Breast epithelium (tissue), 4 donors: ENCODE measurements at regions not wholly inside any gene's neighbourhood (a gene's known extent, or its start where the extent isn't known, plus 50 kb on each side); places are given as distances from the start of the nearest gene placed in this dataset.
"Not testable (repeated sequence)": the region's sequence is repeated elsewhere in the genome, so short reads cannot be mapped to it uniquely, and the experiment has no call there.

Experiments used
- DNase-seq, 2 donors: peaks; one replicate each; pipeline ENCODE4 v3.0.0-alpha.2; 2019; ENCODE audit warnings: low spot score in 2 of 2
- H3K27ac ChIP-seq, 2 donors: fragments of 200-600 bp; sonication (generic) in 1 of 2; one replicate each; pipeline ENCODE4 v1.5.1; 2016 to 2019; ENCODE audit warnings: mild to moderate bottlenecking in 1 of 2
- H3K27me3 ChIP-seq, 2 donors: fragments of 200-600 bp; sonication (generic) in 1 of 2; one replicate each; pipeline versions ENCODE4 v1.5.1 to v1.6.0; 2017 to 2019; ENCODE audit warnings: control low read depth in 1 of 2, mild to moderate bottlenecking in 1 of 2
- H3K36me3 ChIP-seq: fragments of 200-600 bp; one replicate; pipeline ENCODE4 v1.5.1; 2019
- H3K4me1 ChIP-seq, 2 donors: fragments of 200-600 bp; sonication (generic); one replicate each; pipeline ENCODE4 v1.5.1; 2016 to 2019; ENCODE audit warnings: control low read depth in 1 of 2
- H3K4me3 ChIP-seq, 3 donors: fragments of 200-600 bp; sonication (generic); 1 replicate in 2 of 3; 2 replicates in 1 of 3; pipeline ENCODE4 v1.5.1; 2016 to 2019; ENCODE audit warnings: mild to moderate bottlenecking in 3 of 3, moderate library complexity in 2 of 3
- H3K9me3 ChIP-seq, 2 donors: fragments of 200-600 bp; sonication (generic) in 1 of 2; one replicate each; pipeline ENCODE4 v1.5.1; 2016 to 2019; ENCODE audit warnings: control low read depth in 1 of 2
- POLR2A ChIP-seq: fragments of 450-650 bp; IDR thresholded peaks from one replicate; pipeline ENCODE4 v1.6.1; 2016; ENCODE audit warnings: antibody characterized with exemption, mild to moderate bottlenecking, moderate library complexity
- POLR2AphosphoS5 ChIP-seq, 3 donors: sonication (generic); formaldehyde crosslinking; IDR thresholded peaks; one replicate each; pipeline ENCODE4 v1.6.1; 2017; ENCODE audit warnings: antibody characterized with exemption in 3 of 3
- intact Hi-C: fragments of 100-400 bp; cut with DNase I; formaldehyde crosslinking; loops from one replicate; pipeline ENCODE4 v1.15.1; 2023; ENCODE audit warnings: low total_unique reads
- TF ChIP-seq, protein P1 (sequence below), 3 donors: fragments of 450-650 bp; IDR thresholded peaks; one replicate each; pipeline ENCODE4 v1.5.1; 2016 to 2017; ENCODE audit warnings: antibody characterized with exemption in 3 of 3, mild to moderate bottlenecking in 3 of 3, moderate library complexity in 3 of 3

DNA sequence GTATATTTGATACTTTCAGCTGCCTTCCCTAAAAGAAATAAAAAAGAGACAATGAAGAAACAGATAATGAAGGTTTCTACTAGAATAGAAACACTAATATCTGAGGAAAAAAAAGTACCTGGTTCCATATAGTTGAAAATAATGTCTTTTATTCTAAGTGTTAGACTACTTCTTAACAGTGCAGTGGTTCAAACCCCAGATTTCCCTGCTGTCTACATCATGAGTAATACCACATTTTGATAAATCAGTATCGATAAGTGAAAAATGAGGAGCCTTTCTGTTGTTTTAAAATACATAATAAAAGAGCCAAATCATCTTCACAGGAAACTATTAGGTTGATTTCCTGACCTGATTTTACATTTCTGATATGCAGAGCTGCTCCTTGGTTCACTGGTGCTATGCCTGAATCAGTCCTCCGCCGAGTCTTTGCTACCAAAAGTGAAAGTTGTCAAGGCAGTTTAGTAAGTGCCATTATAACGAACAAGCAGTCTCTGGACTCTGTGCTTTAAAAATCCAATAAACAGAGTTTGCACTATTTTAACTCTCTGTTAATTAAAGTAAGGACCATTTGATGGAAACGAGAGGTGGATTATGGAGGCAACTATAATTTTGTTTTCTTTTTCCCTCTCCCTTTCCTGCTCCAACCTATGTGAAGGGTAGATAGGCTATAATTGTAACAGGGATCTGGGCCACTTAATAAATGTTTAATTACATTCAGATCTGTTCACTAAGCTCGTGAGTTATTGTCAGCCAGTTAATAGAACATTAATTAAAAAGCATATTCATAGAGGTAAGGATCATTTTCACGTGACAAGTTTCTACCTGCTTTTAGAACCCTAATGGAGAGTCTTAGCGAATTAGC, 724.5 kb upstream of the RAG2 start:
- H3K36me3 ChIP-seq: no peaks in the 10 kb centered on the region
- TF ChIP-seq, protein P1, sequence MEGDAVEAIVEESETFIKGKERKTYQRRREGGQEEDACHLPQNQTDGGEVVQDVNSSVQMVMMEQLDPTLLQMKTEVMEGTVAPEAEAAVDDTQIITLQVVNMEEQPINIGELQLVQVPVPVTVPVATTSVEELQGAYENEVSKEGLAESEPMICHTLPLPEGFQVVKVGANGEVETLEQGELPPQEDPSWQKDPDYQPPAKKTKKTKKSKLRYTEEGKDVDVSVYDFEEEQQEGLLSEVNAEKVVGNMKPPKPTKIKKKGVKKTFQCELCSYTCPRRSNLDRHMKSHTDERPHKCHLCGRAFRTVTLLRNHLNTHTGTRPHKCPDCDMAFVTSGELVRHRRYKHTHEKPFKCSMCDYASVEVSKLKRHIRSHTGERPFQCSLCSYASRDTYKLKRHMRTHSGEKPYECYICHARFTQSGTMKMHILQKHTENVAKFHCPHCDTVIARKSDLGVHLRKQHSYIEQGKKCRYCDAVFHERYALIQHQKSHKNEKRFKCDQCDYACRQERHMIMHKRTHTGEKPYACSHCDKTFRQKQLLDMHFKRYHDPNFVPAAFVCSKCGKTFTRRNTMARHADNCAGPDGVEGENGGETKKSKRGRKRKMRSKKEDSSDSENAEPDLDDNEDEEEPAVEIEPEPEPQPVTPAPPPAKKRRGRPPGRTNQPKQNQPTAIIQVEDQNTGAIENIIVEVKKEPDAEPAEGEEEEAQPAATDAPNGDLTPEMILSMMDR (IDR thresholded peaks at IDR 0.05): no peak
- TF ChIP-seq POLR2AphosphoS5 (IDR thresholded peaks at IDR 0.05): no peak
- TF ChIP-seq POLR2A: no peak
- H3K9me3 ChIP-seq: no peaks in the 10 kb centered on the region
- H3K4me1 ChIP-seq: no peaks in the 10 kb centered on the region
- DNase-seq: no peak
- no peak overlapping the region for H3K4me3 ChIP-seq
- intact Hi-C loops: no loop called here
- H3K27ac ChIP-seq: no peak overlapping the region
- H3K27me3 ChIP-seq: no peaks in the 10 kb centered on the region

DNA sequence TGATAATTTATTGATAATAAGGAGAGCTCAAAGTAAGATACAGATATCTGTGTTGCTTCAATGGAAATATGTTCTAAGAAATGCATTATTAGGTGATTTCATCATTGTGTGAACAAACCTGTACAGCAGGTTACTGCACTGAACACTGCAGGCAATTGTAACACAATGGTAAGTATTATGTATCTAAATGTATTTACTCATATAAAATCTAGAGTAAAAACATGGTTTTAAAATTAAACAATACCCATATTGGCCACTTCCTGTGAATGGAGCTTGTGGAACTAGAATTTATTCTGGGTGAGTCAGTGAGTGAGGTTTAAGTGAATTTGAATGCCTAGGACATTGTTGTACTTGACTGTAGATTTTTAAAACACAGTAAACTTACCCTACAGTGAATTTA, 722.9 kb upstream of the RAG2 start:
- Histone ChIP-seq H3K27me3 (no peaks in the 10 kb centered on the region), H3K36me3 (no peaks in the 10 kb centered on the region), H3K4me1 (no peaks in the 10 kb centered on the region), H3K27ac (no peak overlapping the region), H3K9me3 (no peaks in the 10 kb centered on the region), H3K4me3 (no peak overlapping the region)
- TF ChIP-seq, protein P1 (IDR thresholded peaks at IDR 0.05): no peak
- TF ChIP-seq POLR2AphosphoS5 (IDR thresholded peaks at IDR 0.05) (no peak), POLR2A (no peak)
- DNase-seq: no peak
- intact Hi-C loops: no loop called here

DNA sequence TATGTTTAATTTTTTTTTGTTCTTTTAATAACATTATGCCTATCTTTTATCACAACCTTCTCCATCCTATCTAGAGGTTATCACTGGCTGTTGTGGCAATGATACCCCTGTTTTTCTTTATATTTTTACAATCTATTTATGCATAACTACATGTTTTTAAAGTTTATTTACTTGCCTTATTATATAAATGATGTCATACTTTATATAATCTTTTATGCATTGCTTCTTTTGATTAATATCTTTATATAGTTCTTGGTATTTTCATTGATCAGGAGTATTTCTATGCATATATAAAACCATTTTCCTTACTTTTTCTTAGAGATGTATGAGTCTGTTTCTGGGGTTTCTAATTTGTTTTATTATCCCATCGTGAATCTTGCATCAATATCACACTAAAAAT, 719.8 kb upstream of the RAG2 start:
- no peak for DNase-seq
- TF ChIP-seq POLR2AphosphoS5 (IDR thresholded peaks at IDR 0.05): no peak
- no peak for TF ChIP-seq POLR2A
- TF ChIP-seq, protein P1 (IDR thresholded peaks at IDR 0.05): no peak
- Histone ChIP-seq H3K36me3 (no peaks in the 10 kb centered on the region), H3K9me3 (no peaks in the 10 kb centered on the region), H3K27me3 (no peaks in the 10 kb centered on the region), H3K27ac (no peak overlapping the region), H3K4me3 (no peak overlapping the region), H3K4me1 (no peaks in the 10 kb centered on the region)
- intact Hi-C loops: no loop called here

DNA sequence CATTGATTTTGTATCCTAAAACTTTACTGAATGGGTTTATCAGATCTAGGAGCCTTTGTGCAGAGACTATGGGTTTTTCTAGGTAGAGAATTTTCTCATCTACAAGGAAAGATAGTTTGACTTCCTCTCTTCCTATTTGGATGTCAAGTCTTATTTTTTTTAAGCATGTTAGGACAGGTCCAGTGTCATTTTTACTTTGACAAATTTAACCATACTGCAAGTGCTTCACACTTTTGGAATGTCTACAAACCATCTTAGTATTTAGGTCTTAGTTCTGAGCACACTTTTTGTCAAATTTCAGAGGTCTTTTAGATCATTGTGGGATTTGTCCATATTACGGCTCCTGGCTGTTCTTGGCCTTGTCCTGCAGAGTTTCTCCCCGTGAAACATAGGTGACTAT, 715.2 kb upstream of the RAG2 start:
- TF ChIP-seq, protein P1 (IDR thresholded peaks at IDR 0.05): no peak
- no peak for TF ChIP-seq POLR2AphosphoS5 (IDR thresholded peaks at IDR 0.05)
- no peak for TF ChIP-seq POLR2A
- Histone ChIP-seq H3K4me3 (no peak overlapping the region), H3K36me3 (no peaks in the 10 kb centered on the region), H3K4me1 (no peaks in the 10 kb centered on the region), H3K27ac (no peak overlapping the region), H3K27me3 (no peaks in the 10 kb centered on the region), H3K9me3 (no peaks in the 10 kb centered on the region)
- no peak for DNase-seq
- intact Hi-C loops: no loop called here

DNA sequence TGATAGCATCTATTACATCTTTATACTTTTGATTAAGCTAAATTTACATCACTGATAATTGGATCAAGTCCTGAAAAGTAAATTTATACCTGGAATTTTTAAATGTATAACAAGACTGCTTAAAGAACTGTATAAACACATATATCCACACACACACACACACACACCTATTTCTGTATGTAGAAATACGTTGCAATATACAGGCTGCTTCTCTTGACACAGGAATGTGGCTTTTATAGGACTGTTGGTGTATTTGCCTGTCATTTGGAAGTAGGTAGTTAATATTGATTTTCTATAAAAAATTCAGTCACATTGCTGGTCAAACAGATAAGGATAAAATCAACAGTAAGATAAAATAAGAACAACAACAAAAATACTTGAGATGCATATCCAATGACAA, 708.5 kb upstream of the RAG2 start:
- Histone ChIP-seq H3K27ac (no peak overlapping the region), H3K9me3 (peaks cover 0 to 4% of the 10 kb centered on the region in 2 donors), H3K4me1 (no peaks in the 10 kb centered on the region), H3K27me3 (no peaks in the 10 kb centered on the region), H3K4me3 (no peak overlapping the region), H3K36me3 (peaks cover 3% of the 10 kb centered on the region)
- no peak for TF ChIP-seq POLR2A
- TF ChIP-seq POLR2AphosphoS5 (IDR thresholded peaks at IDR 0.05): no peak
- TF ChIP-seq, protein P1 (IDR thresholded peaks at IDR 0.05): no peak
- no peak for DNase-seq
- intact Hi-C loops: no loop called here

DNA sequence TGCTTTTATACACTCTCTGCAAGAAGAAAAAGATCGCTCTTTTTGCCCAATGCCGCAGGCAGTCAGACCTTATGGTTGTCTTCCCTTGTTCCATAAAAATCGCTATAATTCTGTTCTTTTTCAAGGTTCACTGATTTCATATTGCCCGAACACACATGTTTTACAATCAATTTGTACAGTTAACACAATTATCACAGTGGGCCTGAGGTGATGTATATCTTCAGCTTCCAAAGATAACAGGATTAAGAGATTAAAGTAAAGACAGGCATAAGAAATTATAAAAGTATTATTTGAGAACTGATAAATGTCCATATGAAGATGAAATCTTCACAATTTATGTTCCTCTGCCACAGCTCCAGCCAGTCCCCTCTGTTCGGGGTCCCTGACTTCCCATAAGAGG, 703.4 kb upstream of the RAG2 start:
- H3K36me3 ChIP-seq, H3K4me3 ChIP-seq, intact Hi-C loops, H3K27me3 ChIP-seq, DNase-seq, H3K4me1 ChIP-seq, H3K27ac ChIP-seq: not testable (repeated sequence)
- peaks cover 5 to 11% of the 10 kb centered on the region in 2 donors for H3K9me3 ChIP-seq
